ENCODE measurements at regions not wholly inside any gene's neighbourhood (a gene's known extent, or its start where the extent isn't known, plus 50 kb on each side); places are given as distances from the start of the nearest gene placed in this dataset.

- Histone ChIP-seq H2AFZ (ENCODE audit: low read length) (no peak overlapping the region), H2BK120ac (replicated peaks; ENCODE audit: low read depth, low read length) (no peak overlapping the region), H2BK5ac (ENCODE audit: low read depth, low read length) (no peak overlapping the region), H2BK12ac (ENCODE audit: low read depth, low read length) (no peak overlapping the region), H4K91ac (replicated peaks; ENCODE audit: insufficient read length, low read length) (no peak overlapping the region), H3K4me2 (ENCODE audit: insufficient read depth in 1 of 2, low read depth in 2 of 2, low read length in 2 of 2) (no peak overlapping the region), H3K4me1 (replicated peaks in 1 of 4; ENCODE audit: control insufficient read depth in 3 of 4, insufficient read depth in 4 of 4, low read length in 3 of 4) (no peaks in the 10 kb centered on the region), H3K79me2 (ENCODE audit: control insufficient read depth in 1 of 2, insufficient read depth in 2 of 2, low read length in 2 of 2) (no peaks in the 10 kb centered on the region), H3K9me3 (ENCODE audit: insufficient read depth in 2 of 2, low read depth in 1 of 2, low read length in 1 of 2) (no peaks in the 10 kb centered on the region), H2BK20ac (ENCODE audit: low read length) (no peak overlapping the region), H3K4ac (replicated peaks; ENCODE audit: insufficient read length, low read depth, low read length) (no peak overlapping the region), H2AK5ac (ENCODE audit: low read depth, low read length) (no peak overlapping the region), H3K27me3 (replicated peaks in 1 of 4; ENCODE audit: control insufficient read depth in 3 of 4, extremely low read depth in 1 of 4, insufficient read depth in 3 of 4, low read length in 3 of 4) (no peaks in the 10 kb centered on the region), H3K56ac (replicated peaks; ENCODE audit: insufficient read length, low read depth, low read length) (no peak overlapping the region), H3K79me1 (ENCODE audit: low read depth, low read length) (no peaks in the 10 kb centered on the region), H3K36me3 (ENCODE audit: control insufficient read depth in 2 of 4, insufficient read depth in 4 of 4, low read length in 3 of 4) (no peaks in the 10 kb centered on the region), H4K5ac (ENCODE audit: insufficient read length, low read depth, low read length) (no peak overlapping the region), H3K4me3 (ENCODE audit: extremely low read depth in 1 of 4, insufficient read depth in 2 of 4, low read depth in 3 of 4, low read length in 4 of 4) (no peak overlapping the region), H4K8ac (ENCODE audit: extremely low read depth, insufficient read depth, low read length) (no peak overlapping the region), H3K18ac (ENCODE audit: extremely low read depth, low read length) (no peak overlapping the region), H4K20me1 (replicated peaks in 1 of 2; ENCODE audit: control insufficient read depth in 1 of 2, insufficient read depth in 2 of 2, low read length in 2 of 2) (no peaks in the 10 kb centered on the region), H3K23me2 (ENCODE audit: low read depth, low read length) (no peaks in the 10 kb centered on the region), H2BK15ac (ENCODE audit: low read length) (0 out of 2 replicates have a peak overlapping the region, but pooled peaks have one; percentile 5), H3K9ac (replicated peaks in 1 of 4; ENCODE audit: extremely low read depth in 1 of 4, low read depth in 3 of 4, low read length in 3 of 4) (no peak overlapping the region), H3K23ac (ENCODE audit: insufficient read length) (no peak overlapping the region), H3K27ac (ENCODE audit: low read depth, low read length) (no peak overlapping the region), H3K14ac (ENCODE audit: insufficient read length) (no peak overlapping the region)
- FAIRE-seq (no peak), DNase-seq (ENCODE audit: low read depth in 1 of 2, low spot score in 2 of 2) (no peak)
- ChIA-PET POLR2A (ENCODE audit: partially characterized antibody) (no interaction called here), CTCF (ENCODE audit: partially characterized antibody) (interaction anchor here (1.2 to 1.5 kb wide), 2 partner anchors 32 to 124 kb away, joined by 3 to 4 read pairs; no protein-coding TSS in a partner anchor)
- WGBS, 2 experiments (ENCODE audit: extremely low coverage in 1 of 2, insufficient coverage in 1 of 2, insufficient read length in 1 of 2, insufficient replicate concordance in 2 of 2, low coverage in 1 of 2, low lambda C conversion rate in 2 of 2, missing lambda C conversion rate in 1 of 2), result 90 to 100% methylated on average over 3 to 9 of the region's 9 CpGs
- TF ChIP-seq EZH2 (IDR thresholded peaks at IDR 0.05; ENCODE audit: low read depth, low read length, severe bottlenecking) (no peak), MAFK (IDR thresholded peaks at IDR 0.05; ENCODE audit: low read depth, low read length) (no peak), FOSL1 (IDR thresholded peaks at IDR 0.05; ENCODE audit: insufficient read depth, low read depth, low read length) (no peak), CREB1 (IDR thresholded peaks at IDR 0.05) (no peak), CEBPB (IDR thresholded peaks at IDR 0.05; ENCODE audit: low read depth, low read length) (no peak), TBP (IDR thresholded peaks at IDR 0.05; ENCODE audit: low read depth, low read length) (no peak), POLR2AphosphoS5 (IDR thresholded peaks at IDR 0.05; ENCODE audit: low read depth, low read length) (no peak), SP1 (IDR thresholded peaks at IDR 0.05; ENCODE audit: low read depth, low read length) (no peak), KDM5A (IDR thresholded peaks at IDR 0.05; ENCODE audit: low read length) (no peak), JUN (IDR thresholded peaks at IDR 0.05; ENCODE audit: low read depth, low read length) (no peak), MAX (IDR thresholded peaks at IDR 0.05) (no peak), CHD1 (IDR thresholded peaks at IDR 0.05; ENCODE audit: low read depth, low read length) (no peak), TAF7 (optimal IDR thresholded peaks at IDR 0.05; ENCODE audit: borderline replicate concordance, low read depth, low read length) (no peak), CTBP2 (IDR thresholded peaks at IDR 0.05; ENCODE audit: borderline replicate concordance, insufficient read depth, insufficient read length, low read length) (no peak)
Measured at GRCh38 chr7:28328822-28329660, 83.3 kb upstream of the CREB5 start.

Data from H1 (cell line).